ENCODE measurements at regions not wholly inside any gene's neighbourhood (a gene's known extent, or its start where the extent isn't known, plus 50 kb on each side); places are given as distances from the start of the nearest gene placed in this dataset.
"Not testable (repeated sequence)": the region's sequence is repeated elsewhere in the genome, so short reads cannot be mapped to it uniquely, and the experiment has no call there.

DNA sequence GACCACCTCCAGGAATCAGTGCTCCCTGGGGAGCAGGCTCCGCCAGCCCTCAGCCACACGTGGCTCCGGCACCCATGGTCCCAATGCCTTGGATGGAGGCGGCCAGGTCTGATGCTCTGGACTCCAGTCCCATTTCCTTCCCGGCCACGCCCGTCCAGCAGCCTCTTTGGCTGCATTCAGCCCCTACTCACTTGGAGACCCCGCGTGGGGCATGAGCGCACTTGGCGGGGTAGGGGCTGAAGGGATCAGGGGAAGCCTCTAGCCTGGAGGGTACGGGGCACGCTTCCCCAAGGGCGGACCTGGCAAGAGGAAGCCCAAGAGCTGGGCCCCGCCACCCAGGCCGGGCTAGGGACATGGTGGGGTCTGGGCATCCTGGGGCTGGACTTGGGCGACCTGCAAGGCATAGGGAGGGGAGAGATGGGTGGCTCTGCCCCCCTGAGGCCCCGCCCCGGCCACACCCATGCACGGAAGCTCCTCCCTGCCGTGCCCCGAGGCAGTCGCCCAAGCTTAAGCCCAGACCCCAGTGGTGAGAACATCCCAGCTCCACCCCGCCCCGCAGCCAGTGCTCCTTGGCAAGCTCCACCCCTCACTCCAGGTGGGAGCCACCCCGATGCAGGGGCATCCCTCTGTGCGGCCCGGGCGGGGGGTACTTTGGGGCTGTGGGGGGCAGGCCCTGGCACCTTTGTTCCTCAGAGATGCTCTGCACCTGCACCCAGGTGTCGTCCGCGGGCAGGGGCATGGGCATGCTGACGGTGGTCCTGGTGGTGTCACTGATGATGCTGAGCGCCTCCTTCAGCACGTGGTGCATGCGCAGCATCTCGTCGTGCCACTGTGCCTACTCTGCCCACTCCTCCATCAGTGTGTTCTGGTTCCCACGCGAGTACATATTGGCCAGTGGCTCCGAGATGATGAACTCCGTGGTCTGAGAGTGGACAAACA, 163.5 kb downstream of the GOLGA6L4 start:
- DNase-seq (ENCODE audit: low read depth, low spot score), result no peak
- in situ Hi-C loops (cut with HindIII; ENCODE audit: low sequenced_read_pairs), result no loop called here
- TF ChIP-seq, protein P1, sequence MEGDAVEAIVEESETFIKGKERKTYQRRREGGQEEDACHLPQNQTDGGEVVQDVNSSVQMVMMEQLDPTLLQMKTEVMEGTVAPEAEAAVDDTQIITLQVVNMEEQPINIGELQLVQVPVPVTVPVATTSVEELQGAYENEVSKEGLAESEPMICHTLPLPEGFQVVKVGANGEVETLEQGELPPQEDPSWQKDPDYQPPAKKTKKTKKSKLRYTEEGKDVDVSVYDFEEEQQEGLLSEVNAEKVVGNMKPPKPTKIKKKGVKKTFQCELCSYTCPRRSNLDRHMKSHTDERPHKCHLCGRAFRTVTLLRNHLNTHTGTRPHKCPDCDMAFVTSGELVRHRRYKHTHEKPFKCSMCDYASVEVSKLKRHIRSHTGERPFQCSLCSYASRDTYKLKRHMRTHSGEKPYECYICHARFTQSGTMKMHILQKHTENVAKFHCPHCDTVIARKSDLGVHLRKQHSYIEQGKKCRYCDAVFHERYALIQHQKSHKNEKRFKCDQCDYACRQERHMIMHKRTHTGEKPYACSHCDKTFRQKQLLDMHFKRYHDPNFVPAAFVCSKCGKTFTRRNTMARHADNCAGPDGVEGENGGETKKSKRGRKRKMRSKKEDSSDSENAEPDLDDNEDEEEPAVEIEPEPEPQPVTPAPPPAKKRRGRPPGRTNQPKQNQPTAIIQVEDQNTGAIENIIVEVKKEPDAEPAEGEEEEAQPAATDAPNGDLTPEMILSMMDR (IDR thresholded peaks at IDR 0.05; ENCODE audit: low read depth, low read length), result no peak
- H3K4me3 ChIP-seq (ENCODE audit: low read depth, low read length), result no peak overlapping the region

DNA sequence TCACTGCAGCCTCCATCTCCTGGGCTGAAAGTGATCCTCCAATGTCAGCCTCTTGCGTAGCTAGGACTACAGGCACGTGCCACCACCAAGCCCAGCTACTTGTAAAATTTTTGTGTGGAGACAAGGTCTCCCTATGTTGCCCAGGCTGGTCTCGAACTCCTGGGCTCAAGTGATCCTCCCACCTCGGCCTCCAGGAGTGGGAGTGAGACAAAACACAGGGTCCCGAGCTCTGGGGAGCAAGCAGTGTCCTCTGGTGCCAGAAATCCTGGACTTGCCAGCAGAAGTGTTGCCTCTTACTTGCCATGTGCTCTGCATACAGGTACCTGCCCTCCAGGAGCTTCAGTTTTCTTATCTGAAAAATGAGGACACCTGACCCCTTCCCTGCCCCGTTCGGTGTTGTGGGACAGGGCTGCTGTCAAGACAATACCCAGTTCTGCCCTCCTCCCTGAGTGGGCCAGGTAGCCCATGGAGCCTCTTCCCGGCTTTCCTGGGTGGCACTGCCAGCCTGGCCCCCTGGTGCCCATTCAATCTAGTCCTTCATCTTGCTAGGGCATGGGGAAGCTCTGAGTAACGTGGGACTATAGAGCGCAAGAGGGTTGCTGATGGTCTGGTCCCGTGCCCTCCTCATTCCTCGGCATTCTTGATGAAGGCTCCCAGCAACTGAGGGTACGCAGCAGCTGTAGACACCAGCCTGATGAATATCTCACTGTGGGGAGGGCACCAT, 164.6 kb downstream of the GOLGA6L4 start:
- in situ Hi-C loops (cut with HindIII; ENCODE audit: low sequenced_read_pairs), result no loop called here
- H3K4me3 ChIP-seq (ENCODE audit: low read depth, low read length), result no peak overlapping the region
- TF ChIP-seq, protein P1 (IDR thresholded peaks at IDR 0.05; ENCODE audit: low read depth, low read length), result no peak
- no peak for DNase-seq (ENCODE audit: low read depth, low spot score)

DNA sequence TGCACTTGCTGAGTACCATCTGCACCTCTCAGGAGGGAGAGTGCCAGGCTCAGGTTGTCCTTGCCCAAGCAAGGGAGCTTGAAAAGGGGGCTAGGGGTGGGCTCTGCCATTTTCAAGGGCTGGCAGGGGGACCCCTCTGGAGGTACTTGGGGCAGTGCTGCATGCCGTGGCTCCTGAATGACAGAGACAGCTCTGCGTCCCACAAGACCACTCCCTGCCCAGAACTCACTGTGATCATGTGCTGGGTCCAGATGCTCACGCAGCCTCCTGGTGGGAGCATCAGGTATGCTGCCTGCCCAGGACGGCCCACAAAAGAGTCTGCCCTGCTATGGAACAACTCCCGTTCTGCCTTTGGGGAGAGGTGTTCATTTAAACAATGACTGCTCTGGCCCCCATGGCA, 165.2 kb downstream of the GOLGA6L4 start:
- TF ChIP-seq, protein P1 (IDR thresholded peaks at IDR 0.05; ENCODE audit: low read depth, low read length), result no peak
- in situ Hi-C loops (cut with HindIII; ENCODE audit: low sequenced_read_pairs), result no loop called here
- H3K4me3 ChIP-seq (ENCODE audit: low read depth, low read length), result no peak overlapping the region
- no peak for DNase-seq (ENCODE audit: low read depth, low spot score)

DNA sequence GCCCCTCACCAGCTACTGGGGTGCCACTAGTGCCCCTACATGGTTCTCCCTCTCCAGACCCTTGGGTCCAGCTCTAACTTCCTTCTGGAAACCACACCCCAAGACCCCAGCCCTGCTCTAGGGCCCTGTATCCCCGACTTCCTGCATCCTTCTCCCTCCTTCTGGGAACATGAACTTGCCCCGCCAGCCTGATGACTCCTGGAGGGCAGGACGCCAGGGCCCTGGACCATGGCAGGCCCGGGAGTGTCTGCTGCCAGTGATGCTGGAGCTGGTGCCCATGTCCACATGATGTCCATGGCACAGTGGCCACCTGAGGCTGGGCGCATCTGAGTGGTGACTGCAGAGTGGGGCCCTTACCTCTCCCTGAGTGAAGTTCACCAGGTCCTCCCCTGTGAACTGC, 165.9 kb downstream of the GOLGA6L4 start:
- H3K4me3 ChIP-seq (ENCODE audit: low read depth, low read length); in situ Hi-C loops (cut with HindIII; ENCODE audit: low sequenced_read_pairs); DNase-seq (ENCODE audit: low read depth, low spot score): not testable (repeated sequence)

DNA sequence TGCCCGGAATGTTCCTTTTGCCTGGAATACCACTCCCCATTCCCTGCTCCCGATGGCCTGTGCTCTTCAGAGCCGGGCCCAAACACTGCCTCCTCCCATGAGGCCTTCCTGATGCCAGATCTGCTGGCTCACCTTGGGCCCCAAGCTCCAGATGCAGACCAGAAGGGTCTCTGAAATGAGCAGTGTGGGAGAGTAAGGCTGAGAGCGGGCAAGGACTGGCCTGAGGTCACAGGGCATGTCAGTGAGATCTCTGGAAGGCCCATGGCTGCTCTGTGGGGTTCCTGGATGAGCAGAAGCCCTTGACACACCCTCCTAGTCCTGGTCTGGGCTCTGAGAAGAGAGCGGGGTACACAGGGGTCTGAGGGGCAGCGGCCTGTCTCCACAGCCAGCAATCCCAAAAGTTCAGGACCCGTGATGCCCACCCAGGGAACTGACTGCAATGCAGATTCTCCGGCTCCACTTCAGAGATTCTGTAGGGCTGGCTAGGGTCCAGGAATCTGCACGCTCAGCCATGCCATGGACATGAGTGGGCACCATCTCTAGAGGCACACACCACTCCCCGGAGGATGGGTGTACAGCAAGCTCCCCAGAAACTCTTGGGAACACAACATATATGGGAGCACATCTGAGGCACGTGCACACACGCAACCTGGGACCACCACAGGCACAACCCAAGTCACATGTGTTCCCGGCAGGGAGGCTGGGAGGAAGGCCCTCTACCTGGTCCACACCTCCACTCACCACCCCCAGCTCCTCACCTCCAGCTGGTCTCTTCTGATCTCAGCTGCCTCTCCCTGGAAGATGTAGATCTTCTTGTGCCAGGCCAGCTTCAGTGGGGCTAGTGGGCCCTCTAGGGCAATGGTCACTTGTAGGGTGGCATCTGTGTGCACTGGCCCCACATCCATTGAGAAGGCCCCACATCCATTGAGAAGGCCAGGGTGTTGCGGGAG, 166.6 kb downstream of the GOLGA6L4 start:
- H3K4me3 ChIP-seq (ENCODE audit: low read depth, low read length); in situ Hi-C loops (cut with HindIII; ENCODE audit: low sequenced_read_pairs); DNase-seq (ENCODE audit: low read depth, low spot score): not testable (repeated sequence)

GRCh38 chr15:84402856-84403608, 167.5 kb downstream of the GOLGA6L4 start:
- no peak for DNase-seq (ENCODE audit: low read depth, low spot score)
- in situ Hi-C loops (cut with HindIII; ENCODE audit: low sequenced_read_pairs), result no loop called here

GRCh38 chr15:84409357-84409756, 173.8 kb downstream of the GOLGA6L4 start:
- H3K4me3 ChIP-seq (ENCODE audit: low read depth, low read length); in situ Hi-C loops (cut with HindIII; ENCODE audit: low sequenced_read_pairs); DNase-seq (ENCODE audit: low read depth, low spot score): not testable (repeated sequence)

More at GRCh38 chr15:84402856-84403608, 167.5 kb downstream of the GOLGA6L4 start:
- TF ChIP-seq, protein P1 (IDR thresholded peaks at IDR 0.05; ENCODE audit: low read depth, low read length), result no peak
- no peak overlapping the region for H3K4me3 ChIP-seq (ENCODE audit: low read depth, low read length)

- DNase-seq (ENCODE audit: low read depth, low spot score); in situ Hi-C loops (cut with HindIII; ENCODE audit: low sequenced_read_pairs): not testable (repeated sequence)
- peak overlapping the region; percentile 43 for H3K4me3 ChIP-seq (ENCODE audit: low read depth, low read length)
Observed at GRCh38 chr15:84421513-84422181, 179.2 kb upstream of the ZSCAN2 start.

- H3K4me3 ChIP-seq (ENCODE audit: low read depth, low read length); DNase-seq (ENCODE audit: low read depth, low spot score); in situ Hi-C loops (cut with HindIII; ENCODE audit: low sequenced_read_pairs): not testable (repeated sequence)
Observed at GRCh38 chr15:84425327-84425726, 175.5 kb upstream of the ZSCAN2 start.

GRCh38 chr15:84473305-84473877, 127.4 kb upstream of the ZSCAN2 start:
- H3K4me3 ChIP-seq (ENCODE audit: low read depth, low read length); DNase-seq (ENCODE audit: low read depth, low spot score); in situ Hi-C loops (cut with HindIII; ENCODE audit: low sequenced_read_pairs): not testable (repeated sequence)

All from astrocyte of the spinal cord (primary cell).